HG03135 (cell line): ENCODE measurements at regions not wholly inside any gene's neighbourhood (a gene's known extent, or its start where the extent isn't known, plus 50 kb on each side); places are given as distances from the start of the nearest gene placed in this dataset.
"Not testable (repeated sequence)": the region's sequence is repeated elsewhere in the genome, so short reads cannot be mapped to it uniquely, and the experiment has no call there.

ENCODE experiments used
- ATAC-seq: cut with Tn5 transposase; IDR thresholded peaks from one replicate; pipeline ENCODE4 v1.9.1; 2021; ENCODE audit warnings: mild to moderate bottlenecking, moderate library complexity; ENCODE audit not compliant: unreplicated experiment

GRCh38 chr1:41994195-41994894 lies 75.6 kb upstream of the HIVEP3 start:
- no peak for ATAC-seq

DNA sequence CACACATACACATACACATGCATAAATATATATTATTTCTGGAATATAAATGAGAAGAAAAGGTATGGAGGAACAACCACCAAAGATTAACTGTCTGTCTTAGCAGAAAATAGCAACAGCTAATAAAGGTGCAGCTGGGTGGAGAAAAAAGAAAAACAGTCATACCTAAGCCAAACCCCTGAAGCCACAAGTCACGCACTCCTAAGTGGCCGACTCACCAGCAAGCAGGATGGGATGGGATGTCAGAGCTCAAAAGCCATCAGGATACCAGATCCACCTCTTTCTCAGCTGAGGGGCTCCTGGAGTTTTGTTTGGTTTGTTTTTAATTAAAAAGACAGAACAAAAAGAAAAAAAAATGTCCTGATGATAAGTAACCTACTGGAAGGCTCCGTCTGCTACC lies 64.7 kb upstream of the HIVEP3 start:
- no peak for ATAC-seq

GRCh38 chr1:41981796-41982195 lies 63.1 kb upstream of the HIVEP3 start:
- no peak for ATAC-seq

GRCh38 chr1:41980827-41981653 lies 62.3 kb upstream of the HIVEP3 start:
- no peak for ATAC-seq

DNA sequence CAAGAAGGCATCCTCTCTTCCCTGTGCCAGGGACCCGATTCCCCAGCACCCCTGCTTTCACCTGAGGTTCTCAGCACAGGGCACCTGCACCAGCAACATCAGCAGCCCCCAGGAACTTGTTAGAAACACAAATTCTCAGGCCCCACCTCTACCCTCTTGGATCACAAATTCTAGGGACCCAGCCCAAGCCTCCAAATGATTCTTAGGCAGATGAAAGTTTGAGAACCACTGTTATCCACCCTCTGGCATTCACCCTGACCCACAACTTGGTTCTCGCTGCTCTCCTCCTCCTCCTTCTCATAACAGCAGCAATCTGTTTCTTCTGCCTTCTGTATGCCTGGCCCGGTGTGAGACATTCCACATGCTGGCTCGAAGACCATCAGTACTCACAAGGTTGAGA lies 60.3 kb upstream of the HIVEP3 start:
- ATAC-seq = no peak

DNA sequence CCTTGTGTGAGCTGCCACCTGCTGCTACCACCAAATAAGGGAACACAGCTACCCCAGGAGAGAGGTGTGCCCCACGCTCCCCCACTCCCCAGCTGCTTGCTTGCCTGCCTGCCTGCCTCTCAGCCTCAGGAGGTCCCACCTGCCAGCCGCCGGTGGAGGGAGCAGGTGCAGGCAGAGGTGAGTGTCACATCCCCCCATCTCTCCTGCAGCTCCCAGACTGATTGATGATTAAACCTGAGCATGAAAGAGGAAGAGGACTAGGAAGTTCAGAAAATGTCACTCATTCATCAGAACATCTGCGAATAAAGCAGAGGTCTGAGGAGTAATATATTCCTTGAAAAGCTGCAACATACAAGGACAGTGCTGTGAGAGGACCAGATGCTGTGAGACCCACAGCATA lies 58.6 kb upstream of the HIVEP3 start:
- ATAC-seq = no peak

DNA sequence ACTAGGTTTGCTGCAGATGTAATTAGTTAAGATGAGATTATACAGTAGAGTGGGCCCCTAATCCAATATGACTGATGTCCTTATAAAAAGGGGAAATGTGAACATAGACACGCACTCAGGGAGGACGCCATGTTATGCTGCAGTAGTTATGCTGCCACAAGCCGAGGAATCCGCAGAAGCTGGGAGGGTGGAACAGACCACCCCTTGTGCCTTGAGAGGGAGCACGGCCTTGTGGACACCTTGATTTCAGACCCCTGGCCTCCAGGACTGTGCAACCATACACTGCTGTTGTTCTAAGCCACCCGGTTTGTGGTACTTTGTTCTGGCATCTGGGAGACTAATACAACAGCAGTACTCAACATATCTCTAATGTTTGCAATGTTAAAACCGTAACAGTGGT lies 57.9 kb upstream of the HIVEP3 start:
- no peak for ATAC-seq

DNA sequence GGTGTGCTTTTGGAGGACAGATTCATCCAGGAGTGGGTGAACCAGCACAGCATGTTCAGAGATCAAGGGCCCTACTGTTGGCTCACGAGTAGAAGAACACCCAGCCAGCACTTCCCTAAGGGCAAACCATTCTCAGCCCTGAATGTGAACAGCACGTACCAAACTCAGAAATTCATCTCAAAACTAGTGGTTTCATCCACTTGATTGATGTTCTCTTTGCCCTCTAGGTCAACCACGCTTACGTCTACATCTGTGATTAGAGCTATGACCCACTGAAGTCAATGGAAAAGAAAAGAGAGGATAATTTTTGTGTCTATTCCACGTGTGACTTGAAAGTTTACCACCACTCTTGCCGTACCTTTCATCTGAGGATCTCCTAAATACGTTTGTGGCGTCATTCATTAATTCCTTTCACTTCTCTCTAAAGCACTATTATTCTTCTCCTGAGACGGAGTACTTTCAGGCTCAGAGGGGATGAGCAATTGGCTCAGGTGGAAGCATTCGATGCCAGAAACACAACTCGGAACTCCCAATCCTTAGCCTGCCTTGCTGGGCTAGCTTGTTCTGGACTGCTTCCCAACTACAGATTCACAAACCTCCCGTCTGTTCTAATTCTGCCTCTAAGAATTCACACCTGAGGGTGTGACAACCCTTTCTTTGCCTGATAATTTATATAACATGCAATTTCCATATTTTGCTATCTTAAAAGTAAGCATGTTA lies 57.3 kb upstream of the HIVEP3 start:
- ATAC-seq = no peak

DNA sequence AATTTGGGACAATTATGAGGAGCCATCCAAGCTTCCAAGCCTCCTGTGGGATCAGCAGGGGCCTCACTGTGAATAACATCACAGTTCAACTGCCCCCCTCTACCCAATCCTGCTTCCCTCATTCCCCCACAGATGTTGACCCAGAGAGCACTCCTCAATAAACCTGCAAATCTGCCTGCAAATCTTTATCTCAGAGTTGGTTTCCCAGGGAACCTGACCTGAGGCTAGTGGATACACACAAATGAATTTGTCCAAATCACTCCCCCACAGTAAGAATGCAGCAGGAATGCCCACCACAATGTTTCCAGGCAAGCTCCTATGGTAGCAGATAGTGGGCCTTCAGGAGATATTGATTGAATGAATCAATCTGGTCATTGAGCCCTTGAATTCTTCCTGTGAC lies 56.4 kb upstream of the HIVEP3 start:
- ATAC-seq = no peak

DNA sequence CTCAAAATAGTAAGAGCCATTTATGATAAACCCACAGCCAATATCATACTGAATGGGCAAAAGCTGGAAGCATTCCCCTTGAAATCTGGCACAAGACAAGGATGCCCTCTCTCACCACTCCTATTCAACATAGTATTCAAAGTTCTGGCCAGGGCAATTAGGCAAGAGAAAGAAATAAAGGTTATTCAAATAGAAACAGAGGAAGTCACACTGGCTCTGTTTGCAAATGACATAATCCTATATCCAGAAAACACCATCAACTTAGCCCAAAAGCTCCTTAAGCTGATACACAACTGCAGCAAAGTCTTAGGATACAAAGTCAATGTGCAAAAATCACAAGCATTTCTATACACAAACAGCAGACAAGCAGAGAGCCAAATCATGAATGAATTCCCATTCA lies 49.8 kb upstream of the HIVEP3 start:
- ATAC-seq = not testable (repeated sequence)
